Stimulated activated CD4-positive, alpha-beta T cell treated with anti-CD3 and anti-CD28 coated beads, Interleukin-4, amount 100 ng/mL, for 4 hours (primary cell): ENCODE measurements at regions not wholly inside any gene's neighbourhood (a gene's known extent, or its start where the extent isn't known, plus 50 kb on each side); places are given as distances from the start of the nearest gene placed in this dataset.
"Not testable (repeated sequence)": the region's sequence is repeated elsewhere in the genome, so short reads cannot be mapped to it uniquely, and the experiment has no call there.

ENCODE experiments used
- DNase-seq, 2 experiments: peaks; one replicate each; pipeline ENCODE4 v3.0.0-alpha.2; 2020

DNA sequence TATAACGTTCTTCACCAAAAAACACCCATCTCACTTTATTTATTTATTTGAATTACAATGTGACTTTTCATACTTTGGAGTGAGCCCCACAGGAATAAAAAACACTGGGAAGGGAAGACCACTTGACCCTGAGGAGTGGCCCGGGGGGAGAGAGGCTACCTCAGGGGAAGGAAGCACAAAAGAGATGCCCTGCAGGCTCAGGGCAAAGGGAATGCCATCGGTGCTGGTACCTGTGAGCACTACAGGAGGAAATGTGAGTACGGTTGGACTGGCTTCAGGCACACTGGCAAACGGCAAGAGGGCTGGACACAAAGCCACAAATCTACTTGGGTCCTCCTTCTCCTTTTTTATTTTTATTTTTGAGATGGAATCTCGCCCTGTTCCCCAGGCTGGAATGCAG, 363.9 kb upstream of the KLF4 start:
- DNase-seq = no peak

DNA sequence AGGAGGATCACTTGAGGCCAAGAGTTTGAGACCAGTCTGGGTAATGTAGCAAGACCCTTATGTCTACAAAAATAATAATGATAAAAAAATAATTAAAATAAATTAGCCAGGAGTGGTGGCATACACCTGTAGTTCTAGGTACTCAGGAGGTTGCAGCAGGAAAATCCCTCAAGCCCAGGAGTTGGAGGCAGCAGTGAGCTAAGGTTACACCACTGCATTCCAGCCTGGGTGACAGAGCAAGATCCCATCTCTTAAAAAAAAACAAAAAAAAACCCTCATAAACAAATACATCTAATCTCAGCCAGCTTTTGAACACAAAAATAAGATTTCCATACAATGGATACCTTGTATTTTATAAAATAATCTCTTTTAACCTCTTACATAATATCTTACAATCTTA, 363.3 kb upstream of the KLF4 start:
- DNase-seq = no peak

- DNase-seq = no peak
Measured at GRCh38 chr9:107850653-107851052, 361.1 kb upstream of the KLF4 start.

DNA sequence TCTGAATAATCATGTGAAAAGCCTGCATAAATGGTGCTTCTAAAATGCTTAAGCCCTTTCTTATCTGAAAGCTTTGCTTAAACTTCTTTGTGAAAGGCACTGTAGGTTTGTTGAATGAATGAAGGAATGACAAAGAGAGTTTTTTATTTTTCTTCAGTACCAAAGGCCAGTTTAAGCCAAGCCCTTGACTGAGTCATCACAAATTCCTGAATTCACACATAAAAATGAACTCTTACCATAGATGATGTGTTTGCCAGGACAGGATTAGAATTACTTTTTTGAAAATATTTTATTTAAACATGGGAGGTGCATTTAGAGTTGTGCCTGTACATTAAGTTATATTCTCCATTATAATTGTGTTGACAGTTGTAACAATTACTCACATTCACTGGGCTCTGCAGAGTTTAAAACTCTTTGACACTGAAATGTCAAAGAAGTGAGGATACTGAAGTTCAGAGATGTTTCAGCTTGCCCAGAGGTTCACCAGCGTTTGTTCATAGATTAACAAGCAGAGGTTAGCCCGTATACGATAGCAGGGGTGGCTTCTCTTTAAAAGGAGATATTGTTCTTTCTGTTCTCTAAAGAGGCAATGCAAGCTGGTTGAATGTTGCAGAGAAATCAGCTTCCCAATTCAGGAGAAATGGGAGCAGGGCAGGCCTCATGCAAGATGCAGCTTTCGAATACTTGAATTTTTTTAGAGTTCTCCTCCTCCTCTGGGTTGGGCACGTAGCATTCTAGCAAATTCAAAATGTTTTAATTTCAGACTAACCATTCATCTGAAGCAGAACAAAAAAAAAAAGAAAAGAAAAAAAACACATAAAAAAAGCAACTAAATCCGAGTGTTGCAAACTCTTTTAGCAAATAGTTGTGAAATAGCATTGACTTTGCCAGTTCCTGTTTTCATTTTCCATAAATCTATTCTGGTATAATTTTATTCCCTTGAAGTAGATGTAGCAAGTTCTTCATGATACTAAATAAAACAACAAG, 358.7 kb upstream of the KLF4 start:
- DNase-seq = no peak

- no peak for DNase-seq
Measured at GRCh38 chr9:107842530-107842929, 353.0 kb upstream of the KLF4 start.

DNA sequence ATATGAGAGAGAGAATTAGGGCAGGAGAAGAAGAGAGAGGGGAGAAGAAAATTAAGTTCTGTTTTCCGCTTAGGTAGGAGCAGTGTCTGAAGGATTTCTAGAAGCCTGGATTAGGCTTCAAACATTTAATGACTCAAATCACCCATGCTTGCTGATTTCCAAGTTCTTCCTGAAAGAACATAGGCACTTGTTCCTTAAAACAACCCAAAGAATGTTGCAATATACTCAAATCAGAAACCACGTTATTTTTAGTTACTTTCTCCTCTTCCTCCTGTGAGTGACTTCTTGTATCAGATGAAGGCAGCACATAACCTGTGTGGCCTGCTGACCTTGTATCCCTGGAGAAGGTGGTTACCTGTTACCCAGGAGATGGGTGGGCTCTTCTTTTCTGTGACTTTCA, 351.5 kb upstream of the KLF4 start:
- no peak for DNase-seq

- no peak for DNase-seq
Measured at GRCh38 chr9:107839371-107839770, 349.8 kb upstream of the KLF4 start.

GRCh38 chr9:107838766-107839165, 349.2 kb upstream of the KLF4 start:
- no peak for DNase-seq

GRCh38 chr9:107836300-107836699, 346.7 kb upstream of the KLF4 start:
- no peak for DNase-seq

DNA sequence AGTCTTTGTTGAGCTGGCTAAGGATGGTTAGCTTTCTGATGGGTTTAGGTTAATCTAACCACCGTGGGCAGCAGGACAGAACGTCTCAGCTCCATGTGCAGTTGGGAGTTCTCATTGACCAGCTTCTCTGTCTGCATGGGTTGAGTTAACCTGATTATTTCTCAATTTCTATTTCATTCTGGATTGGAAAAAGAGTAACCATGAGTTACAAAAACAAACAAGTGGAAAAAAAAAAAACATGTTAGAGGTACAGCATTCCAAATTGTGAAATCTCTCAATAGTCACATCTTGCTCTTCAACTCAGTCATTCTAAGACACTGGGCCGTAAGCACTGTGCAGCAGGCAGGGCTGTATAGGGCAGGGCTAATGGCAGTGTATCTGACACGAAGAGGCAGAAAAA, 343.7 kb upstream of the KLF4 start:
- DNase-seq = no peak

DNA sequence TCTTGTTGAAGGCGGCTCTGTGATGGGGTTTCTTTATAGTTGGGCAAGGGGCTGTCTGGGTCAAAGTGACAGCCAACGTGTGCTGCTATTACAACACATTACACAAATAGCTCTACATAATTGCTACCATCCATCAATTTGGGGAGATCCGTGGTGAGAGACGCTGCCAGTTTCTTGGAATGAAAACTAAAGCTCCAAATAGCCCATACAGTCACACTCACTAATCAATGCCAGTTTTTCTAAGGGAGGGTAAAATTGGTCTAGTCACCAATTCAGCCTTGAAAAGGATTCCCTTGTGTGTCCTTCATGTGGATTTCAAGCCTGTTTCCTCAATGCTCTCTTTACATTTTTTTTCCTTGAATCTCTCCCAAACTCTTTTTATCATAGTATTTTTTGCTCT, 343.3 kb upstream of the KLF4 start:
- DNase-seq = no peak

DNA sequence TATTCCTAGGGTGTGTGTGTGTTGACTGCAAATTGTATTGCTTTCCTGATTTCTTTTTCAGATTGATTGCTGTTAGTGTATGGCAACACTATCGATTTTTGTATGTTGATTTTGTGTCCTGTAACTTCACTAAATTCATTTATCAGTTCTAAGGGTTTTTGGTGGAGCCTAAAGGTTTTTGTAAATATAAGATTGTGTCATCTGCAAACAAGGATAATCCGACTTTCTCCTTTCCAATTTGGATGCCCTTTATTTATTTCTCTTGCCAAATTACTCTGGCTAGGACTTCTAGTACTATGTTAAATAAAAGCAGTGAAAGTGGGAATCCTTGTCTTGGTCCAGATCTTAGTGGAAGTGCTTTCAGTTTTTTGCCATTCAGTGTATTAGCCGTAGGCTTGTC, 340.9 kb upstream of the KLF4 start:
- no peak for DNase-seq

DNA sequence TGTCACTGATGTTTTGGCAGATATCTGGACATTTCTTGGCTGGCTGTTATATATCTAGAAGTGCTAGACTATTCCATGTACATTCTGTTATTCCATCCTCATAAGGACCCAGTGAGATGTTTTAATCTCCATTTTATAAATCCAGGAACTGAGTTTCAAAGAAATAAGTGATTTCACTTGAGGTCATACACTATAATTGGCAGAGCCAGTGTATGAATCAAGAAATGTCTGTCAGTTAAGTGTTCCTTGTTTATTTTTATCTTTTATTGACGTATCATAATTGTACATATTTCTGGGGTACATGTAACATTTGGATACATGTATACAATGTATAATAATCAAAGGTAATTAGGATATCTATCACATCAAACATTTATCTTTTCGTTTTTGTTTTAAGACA, 338.3 kb upstream of the KLF4 start:
- DNase-seq = no peak

GRCh38 chr9:107827304-107827703, 337.7 kb upstream of the KLF4 start:
- no peak for DNase-seq

DNA sequence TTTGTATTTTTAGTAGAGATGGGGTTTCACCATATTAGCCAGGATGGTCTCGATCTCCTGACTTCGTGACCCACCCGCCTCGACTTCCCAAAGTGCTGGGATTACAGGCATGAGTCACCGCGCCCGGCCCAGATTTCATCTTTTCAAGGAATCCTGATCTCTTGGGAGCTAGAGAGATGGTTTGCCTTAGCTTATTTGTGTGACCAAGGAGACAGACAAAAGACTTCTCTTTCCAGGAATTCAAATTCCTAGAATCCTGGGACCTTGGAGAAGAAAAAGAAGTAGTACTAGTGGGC, 337.1 kb upstream of the KLF4 start:
- not testable (repeated sequence) for DNase-seq

- no peak for DNase-seq
Measured at GRCh38 chr9:107824556-107824955, 335.0 kb upstream of the KLF4 start.

- no peak for DNase-seq
Measured at GRCh38 chr9:107819772-107820565, 330.4 kb upstream of the KLF4 start.

DNA sequence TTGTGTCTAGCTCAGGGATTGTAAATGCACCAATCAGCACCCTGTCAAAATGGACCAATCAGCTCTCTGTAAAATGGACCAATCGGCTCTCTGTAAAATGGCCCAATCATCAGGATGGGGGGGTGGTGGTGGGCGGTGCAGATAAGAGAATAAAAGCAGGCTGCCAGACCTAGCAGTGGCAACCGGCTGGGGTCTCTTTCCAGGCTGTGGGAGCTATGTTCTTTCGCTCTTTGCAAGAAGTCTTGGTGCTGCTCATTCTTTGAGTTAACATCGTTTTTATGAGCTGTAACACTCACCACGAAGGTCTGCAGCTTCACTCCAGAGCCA, 328.9 kb upstream of the KLF4 start:
- DNase-seq = not testable (repeated sequence)

DNA sequence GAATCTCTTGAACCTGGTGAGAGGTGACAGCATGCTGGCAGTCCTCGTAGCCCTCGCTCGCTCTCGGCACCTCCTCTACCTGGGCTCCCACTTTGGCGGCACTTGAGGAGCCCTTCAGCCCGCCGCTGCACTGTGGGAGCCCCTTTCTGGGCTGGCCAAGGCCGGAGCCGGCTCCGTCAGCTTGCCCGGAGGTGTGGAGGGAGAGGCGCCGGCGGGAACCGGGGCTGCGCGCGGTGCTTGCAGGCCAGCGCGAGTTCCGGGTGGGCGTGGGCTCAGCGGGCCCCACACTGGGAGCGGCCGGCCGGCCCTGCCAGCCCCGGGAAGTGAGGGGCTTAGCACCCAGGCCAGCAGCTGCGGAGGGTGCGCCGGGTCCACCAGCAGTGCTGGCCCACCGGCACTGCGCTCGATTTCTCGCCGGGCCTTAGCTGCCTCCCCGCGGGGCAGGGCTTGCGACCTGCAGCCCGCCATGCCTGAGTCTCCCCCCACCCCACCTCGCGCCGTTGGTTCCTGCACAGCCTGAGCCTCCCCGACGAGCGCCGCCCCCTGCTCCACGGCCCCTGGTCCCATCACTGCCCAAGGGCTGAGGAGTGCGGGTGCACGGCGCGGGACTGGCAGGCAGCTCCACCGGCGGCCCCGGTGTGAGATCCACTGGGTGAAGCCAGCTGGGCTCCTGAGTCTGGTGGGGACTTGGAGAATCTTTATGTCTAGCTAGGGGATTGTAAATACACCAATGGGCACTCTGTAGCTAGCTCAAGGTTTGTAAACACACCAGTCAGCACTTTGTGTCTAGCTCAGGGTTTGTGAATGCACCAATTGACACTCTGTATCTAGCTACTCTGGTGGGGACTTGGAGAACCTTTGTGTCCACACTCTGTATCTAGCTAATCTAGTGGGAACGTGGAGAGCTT, 328.3 kb upstream of the KLF4 start:
- DNase-seq = not testable (repeated sequence)

GRCh38 chr9:107816561-107817021, 327.0 kb upstream of the KLF4 start:
- no peak for DNase-seq

- DNase-seq = no peak
Measured at GRCh38 chr9:107815782-107816560, 326.4 kb upstream of the KLF4 start.

GRCh38 chr9:107813287-107813686, 323.7 kb upstream of the KLF4 start:
- DNase-seq = no peak
